AG09319 (cell line): ENCODE measurements at regions not wholly inside any gene's neighbourhood (a gene's known extent, or its start where the extent isn't known, plus 50 kb on each side); places are given as distances from the start of the nearest gene placed in this dataset.

Source experiments
- DNase-seq: peaks from one replicate; pipeline ENCODE4 v3.0.0-alpha.2; 2010; ENCODE audit warnings: low read depth; ENCODE audit errors: extremely low read depth
- TF ChIP-seq, protein P1 (sequence below): IDR thresholded peaks from 2 replicates; pipeline ENCODE4 v1.5.1; 2011; ENCODE audit warnings: low read depth, mild to moderate bottlenecking, inconsistent platforms, low read length, moderate library complexity

DNA sequence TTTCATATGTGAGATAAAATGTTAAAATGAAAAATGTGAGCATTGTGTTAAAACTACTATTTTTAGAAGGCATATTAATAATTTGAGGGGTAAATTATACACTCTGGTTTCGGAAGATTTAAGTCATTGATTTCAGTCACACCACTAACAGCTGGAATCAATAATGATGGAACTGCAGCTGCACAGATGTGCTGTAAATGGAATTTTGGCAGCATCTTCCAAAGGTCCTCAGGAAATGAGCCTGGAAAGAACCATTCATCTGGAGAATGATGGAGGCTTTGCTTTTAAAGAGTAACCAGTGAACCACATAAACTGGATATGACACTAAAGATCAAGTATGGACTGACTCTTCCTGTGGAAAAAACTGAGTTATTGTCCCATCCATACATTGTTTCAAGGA is 759.0 kb upstream of the EPHA5 start:
- DNase-seq, result no peak
- TF ChIP-seq, protein P1, sequence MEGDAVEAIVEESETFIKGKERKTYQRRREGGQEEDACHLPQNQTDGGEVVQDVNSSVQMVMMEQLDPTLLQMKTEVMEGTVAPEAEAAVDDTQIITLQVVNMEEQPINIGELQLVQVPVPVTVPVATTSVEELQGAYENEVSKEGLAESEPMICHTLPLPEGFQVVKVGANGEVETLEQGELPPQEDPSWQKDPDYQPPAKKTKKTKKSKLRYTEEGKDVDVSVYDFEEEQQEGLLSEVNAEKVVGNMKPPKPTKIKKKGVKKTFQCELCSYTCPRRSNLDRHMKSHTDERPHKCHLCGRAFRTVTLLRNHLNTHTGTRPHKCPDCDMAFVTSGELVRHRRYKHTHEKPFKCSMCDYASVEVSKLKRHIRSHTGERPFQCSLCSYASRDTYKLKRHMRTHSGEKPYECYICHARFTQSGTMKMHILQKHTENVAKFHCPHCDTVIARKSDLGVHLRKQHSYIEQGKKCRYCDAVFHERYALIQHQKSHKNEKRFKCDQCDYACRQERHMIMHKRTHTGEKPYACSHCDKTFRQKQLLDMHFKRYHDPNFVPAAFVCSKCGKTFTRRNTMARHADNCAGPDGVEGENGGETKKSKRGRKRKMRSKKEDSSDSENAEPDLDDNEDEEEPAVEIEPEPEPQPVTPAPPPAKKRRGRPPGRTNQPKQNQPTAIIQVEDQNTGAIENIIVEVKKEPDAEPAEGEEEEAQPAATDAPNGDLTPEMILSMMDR, result no peak

DNA sequence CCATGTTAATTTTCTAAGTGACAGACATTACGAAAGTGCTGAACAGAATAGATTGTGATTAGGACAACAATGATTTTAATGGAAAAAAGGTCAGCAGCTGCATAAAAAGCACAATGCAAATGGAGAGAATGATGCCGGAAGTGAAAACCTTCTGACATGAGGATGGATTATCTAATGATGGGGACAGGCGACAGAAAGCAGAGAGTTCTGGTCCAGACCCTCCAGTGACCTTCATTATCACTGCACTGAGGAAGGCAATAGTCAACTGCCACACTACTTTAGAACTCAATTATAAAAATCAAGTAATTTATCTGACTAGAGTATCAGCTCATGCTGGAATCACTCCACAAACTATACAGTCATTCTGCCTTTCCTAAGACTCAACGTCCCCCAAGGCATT is 746.1 kb upstream of the EPHA5 start:
- TF ChIP-seq, protein P1, result no peak

DNA sequence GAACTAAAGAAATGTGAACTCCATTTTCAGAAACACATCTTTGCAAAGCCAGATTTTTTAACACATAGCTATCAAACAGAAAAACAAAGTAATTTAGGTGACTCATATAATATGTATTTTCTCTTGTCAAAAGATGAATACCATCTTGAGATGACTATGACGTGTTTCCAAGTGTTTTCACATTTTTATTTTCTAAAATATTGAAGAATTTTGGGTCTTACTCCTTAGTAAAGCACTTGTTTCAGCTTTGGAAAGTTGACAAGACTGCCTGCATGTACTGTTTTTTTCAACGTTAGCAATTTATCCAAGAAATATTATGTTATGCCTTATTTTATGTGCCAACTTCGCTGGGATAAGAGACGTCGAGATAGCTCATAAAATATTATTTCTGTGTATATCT is 733.9 kb upstream of the EPHA5 start:
- no peak for DNase-seq
- TF ChIP-seq, protein P1, result no peak

More for the DNA sequence above, 746.1 kb upstream of the EPHA5 start:
- no peak for DNase-seq

DNA sequence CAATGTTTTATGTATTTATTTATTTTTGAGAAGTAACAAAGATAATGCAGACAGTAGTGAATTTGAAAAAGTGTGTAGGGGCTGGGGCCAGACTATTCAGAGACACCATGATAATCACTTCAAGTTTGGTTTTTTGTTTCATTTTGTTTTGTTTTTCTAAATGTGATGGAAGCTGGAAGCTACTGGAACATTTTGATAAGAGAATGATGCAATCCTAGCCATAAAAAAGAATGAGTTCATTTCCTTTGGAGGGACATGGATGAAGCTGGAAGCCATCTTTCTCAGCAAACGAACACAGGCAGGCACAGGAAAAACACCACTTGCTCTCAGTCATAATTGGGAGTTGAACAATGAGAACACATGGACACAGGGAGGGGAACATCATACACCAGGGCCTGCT is 706.6 kb upstream of the EPHA5 start:
- TF ChIP-seq, protein P1, result no peak
- DNase-seq, result no peak

DNA sequence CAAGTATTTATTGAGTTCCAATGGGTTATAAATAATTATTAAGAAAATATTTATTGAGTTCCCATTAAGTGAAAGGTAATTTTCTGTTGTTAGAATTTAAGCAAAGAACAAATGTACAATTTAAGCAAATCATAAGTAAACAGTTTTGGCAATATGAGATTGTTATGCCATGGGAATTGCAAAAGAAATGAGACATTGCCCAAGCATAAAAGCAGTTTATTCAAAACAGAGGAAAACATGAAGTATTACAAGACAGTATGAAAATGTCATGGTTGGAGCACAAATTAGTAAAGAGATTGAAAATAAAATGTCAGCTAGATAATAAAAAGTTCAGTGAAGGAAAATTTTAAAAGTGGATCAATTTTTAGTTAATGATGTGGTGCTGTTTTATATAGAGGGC is 706.1 kb upstream of the EPHA5 start:
- TF ChIP-seq, protein P1, result no peak
- no peak for DNase-seq

DNA sequence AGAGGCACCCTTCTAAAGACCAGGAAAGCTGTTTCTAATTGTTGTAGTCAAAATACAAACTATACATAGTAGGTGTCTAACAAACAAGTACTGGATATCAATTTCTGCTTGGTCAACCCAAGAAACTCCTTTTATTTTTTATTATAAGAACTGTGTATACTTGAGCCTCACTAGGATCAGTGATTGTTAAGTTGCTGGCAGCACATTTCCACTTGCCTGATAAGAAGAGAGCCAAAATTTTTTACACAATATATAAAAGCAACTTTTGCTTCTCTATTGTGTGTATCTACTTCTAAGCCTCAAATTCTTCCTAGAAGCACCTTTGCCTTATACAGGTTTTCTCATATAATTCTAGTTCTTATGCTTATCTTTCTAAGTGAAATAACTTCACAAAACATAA is 703.0 kb upstream of the EPHA5 start:
- no peak for DNase-seq
- TF ChIP-seq, protein P1, result no peak

DNA sequence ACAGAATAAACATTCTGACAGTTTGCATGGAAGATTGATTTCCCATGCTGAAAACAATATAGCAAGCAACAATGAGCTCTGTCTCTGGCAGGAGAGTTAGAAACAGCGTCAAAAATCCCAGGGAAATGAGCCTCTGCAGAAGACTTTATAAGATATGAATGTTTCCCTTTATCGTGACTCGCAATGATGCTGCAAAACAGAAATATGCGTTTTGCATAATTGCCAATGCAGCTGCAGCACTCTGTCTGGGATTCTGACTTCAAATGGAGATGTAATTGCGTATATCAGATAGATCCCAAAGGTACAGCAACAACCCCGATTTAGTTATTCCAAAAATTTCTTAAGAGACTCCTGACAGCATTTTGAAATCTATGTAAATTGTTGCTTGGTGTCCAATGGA is 702.4 kb upstream of the EPHA5 start:
- TF ChIP-seq, protein P1, result no peak
- DNase-seq, result no peak
